ENCODE measurements at regions not wholly inside any gene's neighbourhood (a gene's known extent, or its start where the extent isn't known, plus 50 kb on each side); places are given as distances from the start of the nearest gene placed in this dataset.

DNA sequence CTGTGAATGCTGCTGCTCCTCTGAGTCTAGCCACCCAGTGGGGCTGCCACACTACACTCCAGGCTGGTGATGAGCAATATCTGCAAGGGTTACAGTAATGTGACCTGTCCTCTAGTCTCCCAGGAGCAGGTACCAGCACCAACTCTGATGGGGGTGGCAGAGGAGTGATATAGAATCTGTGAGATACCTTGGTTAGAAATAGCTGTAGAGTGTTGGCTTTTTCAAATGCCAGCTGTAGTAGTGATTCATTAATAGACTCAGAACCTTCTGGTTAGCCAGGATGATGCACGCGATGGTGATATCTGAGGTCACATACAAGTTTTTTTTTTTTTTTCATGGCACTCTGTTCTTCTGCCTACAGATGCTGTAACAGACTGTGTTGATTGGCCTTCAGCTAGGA is 757.1 kb downstream of the INHBA start:
- H3K4me3 ChIP-seq (ENCODE audit: insufficient read depth, low read depth, low read length): no peak overlapping the region
- 91 to 95% methylated on average over 2 of the region's 2 CpGs for WGBS, 2 experiments
- H3K4me1 ChIP-seq (ENCODE audit: control insufficient read depth, insufficient read depth, low read length): no peaks in the 10 kb centered on the region
- no peak overlapping the region for H3K27ac ChIP-seq (ENCODE audit: insufficient read depth, low read depth, low read length, poor library complexity, severe bottlenecking)
- no peaks in the 10 kb centered on the region for H3K9me3 ChIP-seq (ENCODE audit: control insufficient read depth, low read length)
- H3K36me3 ChIP-seq (ENCODE audit: control insufficient read depth, insufficient read depth, low read length): no peaks in the 10 kb centered on the region
- no peaks in the 10 kb centered on the region for H3K27me3 ChIP-seq (ENCODE audit: control insufficient read depth, insufficient read depth, low read length, poor library complexity, severe bottlenecking)

DNA sequence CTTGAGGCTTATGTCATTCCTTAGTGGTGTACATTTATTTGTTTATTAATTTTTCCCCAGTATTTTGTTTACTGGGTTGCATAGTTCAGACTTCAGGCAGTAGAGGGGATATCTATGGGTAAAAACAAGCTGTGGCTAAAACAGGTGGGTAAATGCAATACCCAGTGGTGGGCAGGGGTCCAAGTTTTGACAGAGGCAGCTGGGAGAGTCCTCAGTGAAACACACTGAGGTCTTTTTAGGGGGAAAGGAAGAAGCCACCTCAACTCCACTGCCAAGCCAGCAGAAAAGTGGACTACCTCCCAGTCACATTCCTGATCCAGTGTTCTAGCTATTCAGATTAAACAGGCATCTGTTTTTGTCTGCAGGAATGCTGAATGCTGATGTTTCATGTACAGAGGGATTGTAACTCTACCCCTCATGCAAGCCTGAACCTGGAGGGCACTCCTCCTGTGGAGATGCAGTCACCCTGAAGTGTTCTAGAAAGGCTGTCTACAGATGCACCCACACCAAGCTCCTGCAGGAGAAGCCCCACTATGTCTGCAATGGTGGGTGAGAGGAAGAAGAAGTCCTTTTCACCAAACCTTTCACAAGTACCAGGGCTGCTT is 757.8 kb downstream of the INHBA start:
- H3K27ac ChIP-seq (ENCODE audit: insufficient read depth, low read depth, low read length, poor library complexity, severe bottlenecking): no peak overlapping the region
- H3K4me1 ChIP-seq (ENCODE audit: control insufficient read depth, insufficient read depth, low read length): no peaks in the 10 kb centered on the region
- H3K27me3 ChIP-seq (ENCODE audit: control insufficient read depth, insufficient read depth, low read length, poor library complexity, severe bottlenecking): no peaks in the 10 kb centered on the region
- H3K9me3 ChIP-seq (ENCODE audit: control insufficient read depth, low read length): no peaks in the 10 kb centered on the region
- H3K4me3 ChIP-seq (ENCODE audit: insufficient read depth, low read depth, low read length): no peak overlapping the region
- no peaks in the 10 kb centered on the region for H3K36me3 ChIP-seq (ENCODE audit: control insufficient read depth, insufficient read depth, low read length)

DNA sequence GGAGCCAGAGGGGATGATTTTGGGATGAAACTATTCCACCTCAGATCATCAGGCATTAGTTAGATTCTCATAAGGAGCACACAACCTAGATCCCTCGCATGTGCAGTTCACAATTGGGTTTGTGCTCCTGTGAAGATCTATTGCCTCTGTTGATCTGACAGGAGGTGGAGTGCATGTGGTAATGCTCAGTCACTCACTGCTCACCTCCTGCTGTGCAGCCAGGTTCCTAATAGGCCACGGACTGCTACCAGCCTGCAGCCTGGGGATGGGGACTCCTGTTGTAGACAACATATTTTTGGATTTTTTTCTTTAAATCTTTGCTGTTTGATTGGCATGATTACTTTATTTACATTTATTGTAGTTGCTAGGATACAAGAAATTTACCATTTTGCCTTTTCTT is 765.0 kb downstream of the INHBA start:
- 56 to 69% methylated on average over 2 of the region's 2 CpGs for WGBS, 2 experiments
- no peak overlapping the region for H3K27ac ChIP-seq (ENCODE audit: insufficient read depth, low read depth, low read length, poor library complexity, severe bottlenecking)
- peaks cover 3% of the 10 kb centered on the region for H3K9me3 ChIP-seq (ENCODE audit: control insufficient read depth, low read length)

DNA sequence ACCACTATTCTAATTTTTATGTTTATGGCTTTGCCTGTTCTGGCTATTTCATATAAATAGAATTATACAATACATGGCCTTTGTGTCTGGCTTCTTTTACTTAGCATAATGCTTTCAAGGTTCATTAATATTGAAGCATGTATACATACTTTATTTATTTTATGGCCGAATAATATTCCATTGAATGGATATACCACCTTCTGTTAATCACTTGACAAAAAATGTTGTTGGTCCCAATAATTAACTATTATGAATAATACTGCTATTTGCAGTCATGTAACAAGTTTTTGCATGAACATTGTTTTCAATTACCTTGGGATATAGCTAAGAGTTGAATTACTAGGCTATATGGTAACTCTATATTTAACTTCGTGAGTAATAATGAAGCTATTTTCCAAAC is 767.5 kb downstream of the INHBA start:
- no peak overlapping the region for H3K27ac ChIP-seq (ENCODE audit: insufficient read depth, low read depth, low read length, poor library complexity, severe bottlenecking)
- 100% methylated on average over 1 of the region's 2 CpGs; no CpG with 5 or more reads in 1 of the 2 experiments for WGBS, 2 experiments
- no peak overlapping the region for H3K4me3 ChIP-seq (ENCODE audit: insufficient read depth, low read depth, low read length)
- H3K9me3 ChIP-seq (ENCODE audit: control insufficient read depth, low read length): peaks cover 3% of the 10 kb centered on the region
- H3K36me3 ChIP-seq (ENCODE audit: control insufficient read depth, insufficient read depth, low read length): no peaks in the 10 kb centered on the region
- no peaks in the 10 kb centered on the region for H3K27me3 ChIP-seq (ENCODE audit: control insufficient read depth, insufficient read depth, low read length, poor library complexity, severe bottlenecking)
- no peaks in the 10 kb centered on the region for H3K4me1 ChIP-seq (ENCODE audit: control insufficient read depth, insufficient read depth, low read length)

More for the DNA sequence above, 765.0 kb downstream of the INHBA start:
- Histone ChIP-seq H3K27me3 (ENCODE audit: control insufficient read depth, insufficient read depth, low read length, poor library complexity, severe bottlenecking) (no peaks in the 10 kb centered on the region), H3K4me3 (ENCODE audit: insufficient read depth, low read depth, low read length) (no peak overlapping the region), H3K4me1 (ENCODE audit: control insufficient read depth, insufficient read depth, low read length) (no peaks in the 10 kb centered on the region), H3K36me3 (ENCODE audit: control insufficient read depth, insufficient read depth, low read length) (no peaks in the 10 kb centered on the region)

DNA sequence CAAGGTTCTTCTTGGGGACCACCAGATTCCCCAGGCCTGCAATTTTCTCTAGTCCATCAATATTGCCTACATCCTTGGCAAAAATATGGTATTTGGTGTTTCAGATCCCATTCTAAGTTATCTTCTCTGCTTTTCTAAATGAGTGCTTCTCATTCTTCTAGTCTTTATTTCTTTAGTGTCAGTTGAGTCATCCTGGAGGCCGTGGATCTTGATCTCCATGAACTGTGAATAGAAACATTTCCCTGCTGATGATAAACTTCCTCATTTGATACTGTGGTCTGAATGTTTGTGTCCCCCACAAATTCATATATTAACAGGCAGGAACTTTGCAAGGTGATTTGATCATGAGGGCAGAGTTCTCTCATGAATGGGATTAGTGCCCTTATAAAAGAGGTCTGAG is 779.3 kb downstream of the INHBA start:
- Histone ChIP-seq H3K9me3 (ENCODE audit: control insufficient read depth, low read length) (no peaks in the 10 kb centered on the region), H3K27me3 (ENCODE audit: control insufficient read depth, insufficient read depth, low read length, poor library complexity, severe bottlenecking) (no peaks in the 10 kb centered on the region), H3K4me1 (ENCODE audit: control insufficient read depth, insufficient read depth, low read length) (no peaks in the 10 kb centered on the region), H3K27ac (ENCODE audit: insufficient read depth, low read depth, low read length, poor library complexity, severe bottlenecking) (no peak overlapping the region), H3K36me3 (ENCODE audit: control insufficient read depth, insufficient read depth, low read length) (no peaks in the 10 kb centered on the region), H3K4me3 (ENCODE audit: insufficient read depth, low read depth, low read length) (no peak overlapping the region)
- 60 to 100% methylated on average over 1 of the region's 1 CpG for WGBS, 2 experiments

DNA sequence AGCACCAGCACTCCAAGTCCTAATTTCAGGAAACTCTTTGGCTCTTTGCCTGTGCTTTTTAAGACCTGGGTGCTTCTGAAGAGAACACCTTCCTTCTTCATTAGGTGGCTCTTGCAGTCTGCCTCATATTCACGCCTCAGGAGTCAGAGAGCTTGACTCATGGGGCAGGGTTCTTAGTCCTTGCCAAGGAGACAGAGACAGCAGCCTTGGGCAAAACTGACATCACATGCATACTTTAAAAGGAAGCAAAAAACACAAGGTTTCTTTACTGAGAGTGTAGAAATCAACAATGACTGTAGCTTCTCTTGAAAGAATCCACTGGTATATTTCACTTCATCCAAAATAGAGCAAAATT is 780.6 kb downstream of the INHBA start:
- Histone ChIP-seq H3K36me3 (ENCODE audit: control insufficient read depth, insufficient read depth, low read length) (no peaks in the 10 kb centered on the region), H3K4me1 (ENCODE audit: control insufficient read depth, insufficient read depth, low read length) (no peaks in the 10 kb centered on the region), H3K27me3 (ENCODE audit: control insufficient read depth, insufficient read depth, low read length, poor library complexity, severe bottlenecking) (no peaks in the 10 kb centered on the region), H3K9me3 (ENCODE audit: control insufficient read depth, low read length) (no peaks in the 10 kb centered on the region), H3K4me3 (ENCODE audit: insufficient read depth, low read depth, low read length) (no peak overlapping the region), H3K27ac (ENCODE audit: insufficient read depth, low read depth, low read length, poor library complexity, severe bottlenecking) (no peak overlapping the region)
- 98 to 100% methylated on average over 1 of the region's 1 CpG for WGBS, 2 experiments

DNA sequence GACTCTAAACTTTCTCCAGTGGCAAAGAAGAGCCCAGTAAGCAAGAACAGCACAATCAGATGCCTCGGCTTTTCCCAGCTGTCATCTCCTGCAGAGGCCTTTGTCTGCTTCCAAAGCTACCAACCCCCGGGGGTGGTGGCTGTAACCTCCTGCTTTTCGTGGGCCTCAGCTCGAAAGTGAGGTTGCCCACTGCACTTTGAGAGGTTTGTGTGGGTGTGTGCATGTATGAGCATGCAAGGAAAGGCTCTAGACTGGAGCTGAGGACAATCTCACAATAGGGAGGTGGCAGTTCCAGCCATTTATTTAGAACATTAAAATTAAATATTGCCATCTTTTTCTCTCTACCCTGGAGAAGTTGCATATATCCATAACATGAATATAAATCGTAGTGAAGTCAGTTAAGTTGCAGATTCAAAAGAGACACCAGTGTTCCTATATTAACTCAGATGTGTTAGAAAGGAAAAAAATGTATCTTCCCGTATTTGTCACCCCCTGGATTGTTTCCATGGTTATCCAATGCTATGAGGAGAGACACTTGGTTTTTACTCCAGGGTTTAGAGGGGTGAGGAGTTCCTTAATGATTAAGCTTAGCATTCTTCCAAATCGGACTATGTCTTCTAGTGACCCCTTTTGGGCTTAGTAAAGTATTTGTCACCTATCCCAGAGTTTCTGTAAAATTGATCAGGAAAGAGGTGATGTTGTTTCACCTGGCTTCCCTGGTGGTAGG is 781.1 kb downstream of the INHBA start:
- Histone ChIP-seq H3K27me3 (ENCODE audit: control insufficient read depth, insufficient read depth, low read length, poor library complexity, severe bottlenecking) (no peaks in the 10 kb centered on the region), H3K4me3 (ENCODE audit: insufficient read depth, low read depth, low read length) (no peak overlapping the region), H3K4me1 (ENCODE audit: control insufficient read depth, insufficient read depth, low read length) (no peaks in the 10 kb centered on the region), H3K27ac (ENCODE audit: insufficient read depth, low read depth, low read length, poor library complexity, severe bottlenecking) (no peak overlapping the region), H3K9me3 (ENCODE audit: control insufficient read depth, low read length) (no peaks in the 10 kb centered on the region), H3K36me3 (ENCODE audit: control insufficient read depth, insufficient read depth, low read length) (no peaks in the 10 kb centered on the region)
- 70 to 82% methylated on average over 7 of the region's 7 CpGs for WGBS, 2 experiments

DNA sequence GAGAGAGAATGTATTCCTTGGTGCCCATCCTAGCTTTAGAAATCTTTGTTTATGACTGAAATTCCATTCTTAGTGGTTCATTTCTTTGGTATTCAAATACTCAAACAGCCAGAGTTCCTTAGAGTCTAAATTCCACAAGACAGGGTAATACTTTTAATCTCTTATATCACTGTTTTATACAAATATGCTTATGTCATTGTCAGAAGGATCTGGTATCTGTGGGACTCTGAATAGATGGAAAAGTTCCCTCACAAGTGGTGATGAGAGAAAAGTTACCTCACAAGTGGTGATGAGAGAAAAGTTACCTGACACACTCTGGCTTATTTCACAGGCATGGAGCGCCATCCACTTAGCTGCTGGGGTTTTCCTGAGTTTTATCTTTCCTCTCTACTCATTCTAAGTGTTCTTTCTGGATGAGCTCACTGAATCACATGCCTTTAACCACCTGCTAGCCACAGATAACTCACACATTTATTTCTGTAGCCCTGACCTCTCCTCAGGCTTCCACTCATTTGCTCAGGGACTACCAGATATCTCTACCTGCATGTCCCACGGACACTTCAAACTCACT is 784.0 kb downstream of the SUGCT start:
- WGBS, 2 experiments: 82 to 91% methylated on average over 2 of the region's 2 CpGs
- H3K4me1 ChIP-seq (ENCODE audit: control insufficient read depth, insufficient read depth, low read length): no peaks in the 10 kb centered on the region
- H3K36me3 ChIP-seq (ENCODE audit: control insufficient read depth, insufficient read depth, low read length): no peaks in the 10 kb centered on the region
- H3K27ac ChIP-seq (ENCODE audit: insufficient read depth, low read depth, low read length, poor library complexity, severe bottlenecking): no peak overlapping the region
- no peak overlapping the region for H3K4me3 ChIP-seq (ENCODE audit: insufficient read depth, low read depth, low read length)
- no peaks in the 10 kb centered on the region for H3K9me3 ChIP-seq (ENCODE audit: control insufficient read depth, low read length)
- H3K27me3 ChIP-seq (ENCODE audit: control insufficient read depth, insufficient read depth, low read length, poor library complexity, severe bottlenecking): no peaks in the 10 kb centered on the region

DNA sequence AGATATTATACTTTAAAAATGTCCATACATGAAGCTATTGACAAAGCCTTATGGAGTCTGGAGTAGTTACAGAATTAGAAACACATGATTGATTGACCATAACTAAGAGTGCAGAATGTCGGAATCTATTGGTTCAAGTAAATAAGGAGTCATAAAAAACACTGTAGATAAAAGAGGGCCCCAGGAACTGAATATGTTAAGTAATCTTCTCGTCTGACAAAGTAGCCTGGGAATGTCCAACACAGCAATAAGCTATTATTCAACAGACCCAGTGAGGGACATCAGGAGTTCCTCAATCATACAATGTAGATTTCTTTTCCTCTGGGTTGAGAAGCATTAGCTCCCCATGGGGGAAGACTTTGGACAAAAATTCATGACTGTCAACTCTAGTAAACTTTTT is 782.0 kb downstream of the SUGCT start:
- 70 to 83% methylated on average over 2 of the region's 2 CpGs for WGBS, 2 experiments
- Histone ChIP-seq H3K27ac (ENCODE audit: insufficient read depth, low read depth, low read length, poor library complexity, severe bottlenecking) (no peak overlapping the region), H3K27me3 (ENCODE audit: control insufficient read depth, insufficient read depth, low read length, poor library complexity, severe bottlenecking) (no peaks in the 10 kb centered on the region), H3K36me3 (ENCODE audit: control insufficient read depth, insufficient read depth, low read length) (no peaks in the 10 kb centered on the region), H3K4me3 (ENCODE audit: insufficient read depth, low read depth, low read length) (no peak overlapping the region), H3K9me3 (ENCODE audit: control insufficient read depth, low read length) (no peaks in the 10 kb centered on the region), H3K4me1 (ENCODE audit: control insufficient read depth, insufficient read depth, low read length) (no peaks in the 10 kb centered on the region)

DNA sequence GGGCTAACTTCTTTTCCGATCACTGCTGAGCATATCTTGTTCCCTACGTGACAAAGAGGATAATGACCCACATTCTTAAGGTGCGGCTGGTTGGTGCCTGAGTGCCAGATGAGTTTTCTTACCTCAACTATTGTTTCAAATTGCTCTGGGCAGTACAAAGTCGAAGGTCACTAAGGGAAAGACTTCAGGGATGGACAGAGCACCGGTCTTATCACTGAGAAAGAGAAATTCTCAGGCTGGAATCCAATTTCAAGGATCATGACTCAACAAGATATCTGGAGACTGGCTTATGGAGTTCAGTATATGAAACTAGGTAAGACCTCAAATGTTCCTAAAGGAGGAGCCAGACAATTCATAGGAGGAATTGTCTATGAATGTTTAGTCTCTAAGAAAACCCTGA is 780.3 kb downstream of the SUGCT start:
- Histone ChIP-seq H3K27ac (ENCODE audit: insufficient read depth, low read depth, low read length, poor library complexity, severe bottlenecking) (no peak overlapping the region), H3K36me3 (ENCODE audit: control insufficient read depth, insufficient read depth, low read length) (no peaks in the 10 kb centered on the region), H3K9me3 (ENCODE audit: control insufficient read depth, low read length) (no peaks in the 10 kb centered on the region), H3K27me3 (ENCODE audit: control insufficient read depth, insufficient read depth, low read length, poor library complexity, severe bottlenecking) (no peaks in the 10 kb centered on the region), H3K4me1 (ENCODE audit: control insufficient read depth, insufficient read depth, low read length) (no peaks in the 10 kb centered on the region), H3K4me3 (ENCODE audit: insufficient read depth, low read depth, low read length) (no peak overlapping the region)
- WGBS, 2 experiments: 92 to 96% methylated on average over 5 of the region's 5 CpGs
